Hepatocyte (in vitro differentiated cells): ENCODE measurements at regions not wholly inside any gene's neighbourhood (a gene's known extent, or its start where the extent isn't known, plus 50 kb on each side); places are given as distances from the start of the nearest gene placed in this dataset.

Source experiments
- DNase-seq: peaks from one replicate; pipeline ENCODE4 v3.0.0-alpha.2; 2016; ENCODE audit warnings: low spot score
- H2AFZ ChIP-seq: fragments of 200-600 bp; sonication (generic); 2 replicates; pipeline ENCODE4 v1.6.0; 2016; ENCODE audit warnings: antibody characterized with exemption, mild to moderate bottlenecking
- H3K27ac ChIP-seq: fragments of 200-600 bp; sonication (generic); 2 replicates; pipeline ENCODE4 v1.5.1; 2016; ENCODE audit warnings: mild to moderate bottlenecking
- H3K27me3 ChIP-seq: fragments of 200-600 bp; sonication (generic); 2 replicates; pipeline ENCODE4 v1.6.1; 2016
- H3K36me3 ChIP-seq: fragments of 200-600 bp; sonication (generic); replicated peaks from 2 replicates; pipeline ENCODE4 v1.5.1; 2016; ENCODE audit warnings: low read depth; ENCODE audit not compliant: insufficient read depth
- H3K4me1 ChIP-seq: fragments of 200-600 bp; sonication (generic); 2 replicates; pipeline ENCODE4 v1.5.1; 2016; ENCODE audit warnings: mild to moderate bottlenecking, moderate library complexity; ENCODE audit not compliant: insufficient read depth
- H3K4me2 ChIP-seq: fragments of 200-600 bp; sonication (generic); 2 replicates; pipeline ENCODE4 v1.6.0; 2016
- H3K4me3 ChIP-seq: fragments of 200-600 bp; sonication (generic); 2 replicates; pipeline ENCODE4 v1.5.1; 2016; ENCODE audit warnings: mild to moderate bottlenecking
- H3K79me2 ChIP-seq: fragments of 200-600 bp; sonication (generic); 2 replicates; pipeline ENCODE4 v1.6.0; 2017; ENCODE audit warnings: mild to moderate bottlenecking
- H3K9me2 ChIP-seq: fragments of 200-600 bp; sonication (generic); replicated peaks from 2 replicates; pipeline ENCODE4 v1.6.0; 2017; ENCODE audit warnings: mild to moderate bottlenecking; ENCODE audit not compliant: insufficient read depth
- H3K9me3 ChIP-seq: fragments of 200-600 bp; sonication (generic); 2 replicates; pipeline ENCODE4 v1.5.1; 2016; ENCODE audit warnings: low read depth, mild to moderate bottlenecking
- H4K20me1 ChIP-seq: fragments of 200-600 bp; sonication (generic); 2 replicates; pipeline ENCODE4 v1.6.0; 2016; ENCODE audit warnings: mild to moderate bottlenecking; ENCODE audit not compliant: insufficient read depth, poor library complexity, severe bottlenecking
- EZH2 ChIP-seq: fragments of 200-600 bp; sonication (generic); IDR thresholded peaks from 2 replicates; pipeline ENCODE4 v1.6.1; 2016; ENCODE audit warnings: antibody characterized with exemption, mild to moderate bottlenecking, borderline replicate concordance
- EZH2phosphoT487 ChIP-seq: fragments of 200-600 bp; sonication (generic); IDR thresholded peaks from one replicate; pipeline ENCODE4 v1.6.1; 2018; ENCODE audit warnings: antibody characterized with exemption, mild to moderate bottlenecking, low read depth, moderate library complexity; ENCODE audit not compliant: unreplicated experiment, severe bottlenecking
- WGBS: methylation state at CpG from one replicate; pipeline ENCODE4 v1.1.6; 2016; ENCODE audit warnings: low lambda C conversion rate; ENCODE audit errors: missing lambda C conversion rate; 5-methylcytosine and 5-hydroxymethylcytosine counted together
- TF ChIP-seq, protein P1 (sequence below): fragments of 200-600 bp; sonication (generic); IDR thresholded peaks from 2 replicates; pipeline ENCODE4 v1.5.1; 2016; ENCODE audit warnings: antibody characterized with exemption, mild to moderate bottlenecking; ENCODE audit not compliant: poor library complexity

DNA sequence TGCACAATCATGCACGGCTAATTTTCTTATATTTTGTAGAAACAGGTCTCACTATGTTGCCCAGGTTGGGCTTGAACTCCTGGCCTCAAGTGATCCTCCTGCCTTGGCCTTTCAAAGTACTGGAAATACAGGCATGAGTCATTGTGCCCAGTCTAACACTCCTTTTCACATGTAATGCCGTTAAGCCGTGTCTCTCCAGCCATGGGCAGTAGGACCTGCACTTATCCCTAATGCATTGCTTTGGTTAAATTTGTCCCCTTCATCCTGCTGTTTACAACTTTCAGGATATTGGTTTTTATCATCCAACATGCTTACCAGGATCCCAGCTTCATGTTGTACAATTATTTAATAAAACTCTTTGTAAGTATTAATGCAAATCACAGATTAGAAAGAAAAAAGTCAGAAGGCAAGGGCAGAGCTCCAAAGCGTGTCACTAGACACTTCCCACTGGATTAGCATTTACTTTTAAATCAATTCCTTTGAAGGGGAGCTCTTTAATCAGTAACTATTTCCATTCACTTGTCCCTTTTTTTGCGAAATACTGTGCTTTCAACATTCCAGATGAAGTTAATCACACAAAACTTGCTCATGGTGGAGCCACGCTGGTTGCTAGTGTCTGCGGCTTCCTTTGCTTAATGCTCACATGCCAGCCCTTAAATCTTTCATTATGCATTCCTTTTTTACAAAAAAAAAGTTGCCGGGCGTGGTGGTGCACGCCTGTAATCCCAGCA lies 256.0 kb upstream of the AUTS2 start:
- Histone ChIP-seq H3K4me1 (no peaks in the 10 kb centered on the region), H3K4me2 (no peak overlapping the region), H3K36me3 (no peaks in the 10 kb centered on the region), H4K20me1 (no peaks in the 10 kb centered on the region), H2AFZ (no peak overlapping the region), H3K9me2 (no peaks in the 10 kb centered on the region), H3K9me3 (no peaks in the 10 kb centered on the region), H3K4me3 (no peak overlapping the region), H3K27ac (no peak overlapping the region), H3K79me2 (no peaks in the 10 kb centered on the region), H3K27me3 (no peaks in the 10 kb centered on the region)
- DNase-seq = no peak
- 63% methylated on average over 10 of the region's 10 CpGs for WGBS
- TF ChIP-seq EZH2 (no peak), EZH2phosphoT487 (no peak)
- TF ChIP-seq, protein P1, sequence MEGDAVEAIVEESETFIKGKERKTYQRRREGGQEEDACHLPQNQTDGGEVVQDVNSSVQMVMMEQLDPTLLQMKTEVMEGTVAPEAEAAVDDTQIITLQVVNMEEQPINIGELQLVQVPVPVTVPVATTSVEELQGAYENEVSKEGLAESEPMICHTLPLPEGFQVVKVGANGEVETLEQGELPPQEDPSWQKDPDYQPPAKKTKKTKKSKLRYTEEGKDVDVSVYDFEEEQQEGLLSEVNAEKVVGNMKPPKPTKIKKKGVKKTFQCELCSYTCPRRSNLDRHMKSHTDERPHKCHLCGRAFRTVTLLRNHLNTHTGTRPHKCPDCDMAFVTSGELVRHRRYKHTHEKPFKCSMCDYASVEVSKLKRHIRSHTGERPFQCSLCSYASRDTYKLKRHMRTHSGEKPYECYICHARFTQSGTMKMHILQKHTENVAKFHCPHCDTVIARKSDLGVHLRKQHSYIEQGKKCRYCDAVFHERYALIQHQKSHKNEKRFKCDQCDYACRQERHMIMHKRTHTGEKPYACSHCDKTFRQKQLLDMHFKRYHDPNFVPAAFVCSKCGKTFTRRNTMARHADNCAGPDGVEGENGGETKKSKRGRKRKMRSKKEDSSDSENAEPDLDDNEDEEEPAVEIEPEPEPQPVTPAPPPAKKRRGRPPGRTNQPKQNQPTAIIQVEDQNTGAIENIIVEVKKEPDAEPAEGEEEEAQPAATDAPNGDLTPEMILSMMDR = no peak

DNA sequence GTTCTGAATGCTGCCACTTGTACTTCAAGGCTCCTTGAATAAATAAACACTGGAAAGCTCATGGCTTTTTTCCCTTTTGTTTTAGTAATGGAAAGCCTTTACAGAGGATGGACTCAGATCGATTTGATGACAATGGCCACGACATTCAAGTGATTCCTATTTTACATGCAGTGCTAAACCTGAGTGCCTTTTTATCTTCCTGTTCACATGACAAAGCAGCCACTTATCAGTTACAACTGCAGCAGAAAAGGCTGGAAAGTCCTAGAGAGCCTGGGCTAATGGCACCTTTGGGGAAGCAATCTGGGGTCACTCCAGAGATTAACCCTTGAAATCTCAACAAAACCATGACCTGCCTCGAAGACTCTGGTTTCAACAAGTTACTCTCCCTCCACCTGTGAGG lies 249.0 kb upstream of the AUTS2 start:
- no peak for DNase-seq
- H3K9me2 ChIP-seq = no peaks in the 10 kb centered on the region
- WGBS = 7% methylated on average over 3 of the region's 3 CpGs
- H3K79me2 ChIP-seq = no peaks in the 10 kb centered on the region
- no peak overlapping the region for H2AFZ ChIP-seq
- no peaks in the 10 kb centered on the region for H3K9me3 ChIP-seq
- H3K4me1 ChIP-seq = no peaks in the 10 kb centered on the region
- H3K4me2 ChIP-seq = no peak overlapping the region
- no peaks in the 10 kb centered on the region for H3K36me3 ChIP-seq
- TF ChIP-seq, protein P1 = no peak
- TF ChIP-seq EZH2 (no peak), EZH2phosphoT487 (no peak)
- no peaks in the 10 kb centered on the region for H3K27me3 ChIP-seq
- no peak overlapping the region for H3K27ac ChIP-seq
- no peak overlapping the region for H3K4me3 ChIP-seq
- H4K20me1 ChIP-seq = no peaks in the 10 kb centered on the region

DNA sequence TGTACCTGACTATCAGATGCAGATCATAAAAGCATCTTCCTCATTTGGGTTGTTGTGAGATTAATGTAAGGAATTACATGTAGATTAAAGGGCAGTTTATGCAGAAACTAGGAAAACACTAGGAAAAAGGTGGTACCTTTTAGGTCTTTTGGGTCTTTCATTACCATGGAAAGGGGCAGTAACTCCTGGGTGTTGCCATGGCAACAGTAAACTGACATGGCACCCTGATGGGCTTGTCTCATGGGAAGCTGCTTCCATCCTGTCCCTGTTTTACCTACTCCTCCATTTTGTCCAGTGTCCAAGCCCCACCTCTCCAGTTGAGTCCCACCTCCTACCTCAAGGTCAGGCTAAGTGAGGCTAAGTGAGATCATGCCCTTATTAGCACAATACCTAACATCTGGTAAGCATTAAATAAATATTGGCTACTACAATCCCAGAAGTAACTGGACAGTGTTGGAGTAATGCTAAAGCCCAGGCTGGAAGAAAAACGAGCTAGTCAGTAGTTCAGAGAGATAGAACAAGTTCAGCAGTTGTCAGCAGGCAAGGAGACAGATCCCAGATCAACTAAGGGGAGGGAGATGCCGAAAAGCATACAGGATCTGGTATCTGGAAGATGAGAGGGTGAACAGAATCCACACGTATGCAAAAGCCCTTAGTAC lies 240.0 kb upstream of the AUTS2 start:
- Histone ChIP-seq H3K4me1 (peaks cover 3% of the 10 kb centered on the region), H2AFZ (no peak overlapping the region), H3K4me3 (no peak overlapping the region), H3K27ac (no peak overlapping the region), H3K4me2 (no peak overlapping the region), H3K79me2 (no peaks in the 10 kb centered on the region), H3K9me3 (no peaks in the 10 kb centered on the region), H3K9me2 (no peaks in the 10 kb centered on the region), H4K20me1 (no peaks in the 10 kb centered on the region), H3K27me3 (no peaks in the 10 kb centered on the region), H3K36me3 (no peaks in the 10 kb centered on the region)
- DNase-seq = peak; percentile 39
- 41% methylated on average over 3 of the region's 3 CpGs for WGBS
- TF ChIP-seq EZH2 = no peak
- TF ChIP-seq EZH2phosphoT487 = no peak
- TF ChIP-seq, protein P1 = no peak
